ENCODE measurements at regions not wholly inside any gene's neighbourhood (a gene's known extent, or its start where the extent isn't known, plus 50 kb on each side); places are given as distances from the start of the nearest gene placed in this dataset.

DNA sequence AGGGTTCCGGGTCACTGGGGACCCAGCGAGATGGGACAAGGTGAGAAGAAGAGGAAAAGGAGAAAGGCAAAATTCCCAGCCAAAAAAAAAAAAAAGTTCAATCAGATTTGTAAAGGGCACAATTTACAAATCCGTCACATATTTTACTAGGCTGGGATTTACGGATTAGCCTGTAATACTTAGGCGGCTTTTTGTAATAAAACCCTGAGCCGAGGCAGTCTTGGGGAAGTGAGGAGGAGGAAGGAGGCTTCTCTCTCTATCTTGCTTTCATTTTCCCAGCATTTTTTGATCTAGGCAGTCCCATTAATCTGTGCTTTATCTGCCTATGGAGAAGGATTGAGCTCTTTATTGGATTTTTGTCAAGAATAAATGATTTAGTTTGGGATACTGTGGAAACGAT lies 130.6 kb upstream of the SDK2 start:
- TF ChIP-seq, protein P1, sequence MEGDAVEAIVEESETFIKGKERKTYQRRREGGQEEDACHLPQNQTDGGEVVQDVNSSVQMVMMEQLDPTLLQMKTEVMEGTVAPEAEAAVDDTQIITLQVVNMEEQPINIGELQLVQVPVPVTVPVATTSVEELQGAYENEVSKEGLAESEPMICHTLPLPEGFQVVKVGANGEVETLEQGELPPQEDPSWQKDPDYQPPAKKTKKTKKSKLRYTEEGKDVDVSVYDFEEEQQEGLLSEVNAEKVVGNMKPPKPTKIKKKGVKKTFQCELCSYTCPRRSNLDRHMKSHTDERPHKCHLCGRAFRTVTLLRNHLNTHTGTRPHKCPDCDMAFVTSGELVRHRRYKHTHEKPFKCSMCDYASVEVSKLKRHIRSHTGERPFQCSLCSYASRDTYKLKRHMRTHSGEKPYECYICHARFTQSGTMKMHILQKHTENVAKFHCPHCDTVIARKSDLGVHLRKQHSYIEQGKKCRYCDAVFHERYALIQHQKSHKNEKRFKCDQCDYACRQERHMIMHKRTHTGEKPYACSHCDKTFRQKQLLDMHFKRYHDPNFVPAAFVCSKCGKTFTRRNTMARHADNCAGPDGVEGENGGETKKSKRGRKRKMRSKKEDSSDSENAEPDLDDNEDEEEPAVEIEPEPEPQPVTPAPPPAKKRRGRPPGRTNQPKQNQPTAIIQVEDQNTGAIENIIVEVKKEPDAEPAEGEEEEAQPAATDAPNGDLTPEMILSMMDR (IDR thresholded peaks at IDR 0.05; ENCODE audit: low read depth, low read length, missing control alignments) = no peak
- H3K4me3 ChIP-seq (replicated peaks; ENCODE audit: low read depth, low read length) = no peak overlapping the region
- no peak for DNase-seq (ENCODE audit: extremely low read depth, low read depth)

DNA sequence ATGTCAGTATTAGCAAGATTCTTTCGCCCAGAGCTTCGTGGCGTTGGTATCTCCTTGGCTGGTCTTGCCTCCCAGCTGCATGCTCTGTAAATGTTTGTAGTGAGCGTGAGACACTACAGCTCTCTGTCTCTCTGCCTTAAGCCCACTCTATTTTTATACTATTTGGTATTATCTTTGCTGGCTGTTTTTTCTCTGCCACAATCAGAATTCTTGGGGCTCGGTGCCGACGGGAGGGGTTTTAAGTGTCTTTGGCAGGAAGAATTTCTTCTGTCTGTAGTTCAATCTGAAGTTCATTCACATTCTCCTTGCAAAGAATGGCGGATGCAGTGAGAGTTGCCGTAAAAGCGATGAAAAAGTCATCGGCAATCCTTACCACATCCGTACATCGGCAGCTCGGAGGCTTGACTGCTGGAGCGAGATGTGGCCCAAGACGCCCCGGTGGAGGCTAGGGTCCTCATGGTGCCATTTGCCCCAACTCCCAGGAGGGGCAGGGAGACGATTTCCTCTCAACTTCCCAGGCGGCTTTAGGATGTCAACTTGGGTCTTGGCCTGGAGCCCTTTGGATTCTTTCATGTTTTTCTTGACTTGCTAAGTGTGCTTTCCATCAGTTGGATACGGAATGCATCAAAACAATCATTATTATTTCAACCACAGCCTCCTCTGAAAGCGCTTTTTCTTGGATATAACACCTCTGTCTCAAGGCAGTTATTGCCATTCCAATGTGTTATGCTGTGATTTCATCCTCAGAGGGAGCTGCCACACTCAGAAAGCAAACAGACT lies 132.3 kb upstream of the SDK2 start:
- TF ChIP-seq, protein P1 (IDR thresholded peaks at IDR 0.05; ENCODE audit: low read depth, low read length, missing control alignments) = no peak
- no peak overlapping the region for H3K4me3 ChIP-seq (replicated peaks; ENCODE audit: low read depth, low read length)
- no peak for DNase-seq (ENCODE audit: extremely low read depth, low read depth)

DNA sequence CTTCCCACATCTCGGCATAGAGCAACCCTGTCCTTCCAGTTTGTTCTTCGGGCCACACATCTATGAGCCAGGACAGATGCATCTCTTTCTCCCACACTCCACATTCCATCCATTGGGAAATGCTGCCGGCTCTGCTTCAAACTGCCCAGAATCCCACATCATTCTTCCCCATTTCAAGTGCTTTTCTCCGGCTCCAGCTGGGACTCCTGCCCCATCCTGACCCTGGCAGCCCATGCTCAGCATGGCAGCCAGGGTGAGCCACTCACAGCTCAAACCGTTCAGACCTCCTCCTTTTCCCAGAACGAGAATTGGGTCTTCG lies 132.8 kb upstream of the SDK2 start:
- H3K4me3 ChIP-seq (replicated peaks; ENCODE audit: low read depth, low read length) = no peak overlapping the region
- no peak for DNase-seq (ENCODE audit: extremely low read depth, low read depth)
- TF ChIP-seq, protein P1 (IDR thresholded peaks at IDR 0.05; ENCODE audit: low read depth, low read length, missing control alignments) = no peak

DNA sequence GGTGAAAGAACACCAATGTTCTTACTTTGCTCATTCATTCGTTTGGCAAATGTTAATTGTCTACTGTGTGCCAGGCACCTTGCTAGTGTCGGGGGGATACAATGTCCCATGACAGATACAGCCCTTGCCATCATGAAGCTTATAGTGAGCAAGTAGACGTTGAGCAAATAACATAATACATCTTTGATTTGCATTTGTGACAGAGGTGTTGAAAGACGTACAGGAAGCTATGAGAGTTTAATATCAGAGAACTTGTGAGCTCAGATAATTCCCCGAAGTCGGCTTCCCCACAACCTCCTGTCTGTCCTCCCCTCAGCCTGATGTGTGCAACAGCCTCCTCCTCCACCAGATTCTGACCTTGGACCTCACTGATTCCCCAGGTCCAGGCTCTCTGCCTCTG lies 138.0 kb upstream of the SDK2 start:
- no peak for DNase-seq (ENCODE audit: extremely low read depth, low read depth)
- no peak overlapping the region for H3K4me3 ChIP-seq (replicated peaks; ENCODE audit: low read depth, low read length)
- TF ChIP-seq, protein P1 (IDR thresholded peaks at IDR 0.05; ENCODE audit: low read depth, low read length, missing control alignments) = no peak

DNA sequence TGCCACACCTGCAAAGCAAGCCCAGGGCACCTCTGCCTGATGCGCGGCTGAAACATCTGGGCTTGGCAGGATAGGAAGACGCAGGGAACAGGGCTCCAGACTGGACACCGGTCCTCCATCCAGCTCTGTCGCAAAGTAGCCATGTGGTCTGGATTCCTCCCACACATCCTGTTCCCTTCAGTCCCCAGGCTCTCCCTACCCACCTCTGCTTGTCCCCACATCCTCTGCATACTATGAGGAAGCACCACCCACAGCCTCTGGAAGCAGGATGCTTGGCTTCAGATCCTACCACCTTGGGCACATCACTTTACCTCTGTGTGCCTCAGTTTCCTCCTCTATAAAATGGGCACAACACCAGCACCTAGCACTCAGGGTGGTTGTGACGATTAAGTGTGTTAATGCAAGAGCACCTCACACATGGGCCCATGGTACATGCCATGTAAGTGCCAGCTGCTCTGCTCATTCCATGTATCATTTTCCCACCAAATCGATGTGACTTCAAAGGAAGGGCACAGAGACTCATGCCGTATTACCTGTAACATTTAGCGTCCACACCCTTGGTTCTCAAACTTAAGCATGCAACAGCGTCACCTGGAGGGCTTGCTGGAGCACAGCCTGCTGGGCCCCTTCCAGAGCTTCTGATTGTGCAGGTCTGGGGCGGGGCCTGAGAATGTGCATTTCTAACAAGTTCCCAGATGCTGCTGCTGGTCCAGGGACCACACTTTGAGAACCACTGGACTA lies 138.6 kb upstream of the SDK2 start:
- no peak for DNase-seq (ENCODE audit: extremely low read depth, low read depth)
- H3K4me3 ChIP-seq (replicated peaks; ENCODE audit: low read depth, low read length) = no peak overlapping the region
- TF ChIP-seq, protein P1 (IDR thresholded peaks at IDR 0.05; ENCODE audit: low read depth, low read length, missing control alignments) = no peak

DNA sequence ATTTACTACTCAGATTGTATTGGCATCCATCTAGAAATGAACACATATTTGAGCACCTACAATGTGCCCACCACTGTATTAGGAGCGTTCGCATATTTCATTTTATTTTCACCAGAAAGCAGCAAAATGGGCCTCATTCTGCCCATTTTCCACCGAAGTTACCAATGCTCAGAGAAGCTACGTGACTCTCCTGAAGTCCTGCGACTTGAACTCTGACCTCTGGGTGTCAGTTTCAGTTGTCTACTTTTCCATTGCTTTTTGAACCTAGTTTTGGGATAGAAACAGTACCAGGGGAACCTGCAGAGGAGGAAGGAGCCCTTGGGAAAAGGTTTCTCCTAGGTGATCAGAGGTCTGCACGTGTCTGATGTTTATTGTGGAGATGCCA lies 139.1 kb upstream of the SDK2 start:
- TF ChIP-seq, protein P1 (IDR thresholded peaks at IDR 0.05; ENCODE audit: low read depth, low read length, missing control alignments) = no peak
- H3K4me3 ChIP-seq (replicated peaks; ENCODE audit: low read depth, low read length) = no peak overlapping the region
- DNase-seq (ENCODE audit: extremely low read depth, low read depth) = no peak
